ENCODE measurements at regions not wholly inside any gene's neighbourhood (a gene's known extent, or its start where the extent isn't known, plus 50 kb on each side); places are given as distances from the start of the nearest gene placed in this dataset.

- Histone ChIP-seq H3K9me3 (ENCODE audit: insufficient read depth, low read length) (no peaks in the 10 kb centered on the region), H2AFZ (ENCODE audit: low read depth, low read length, severe bottlenecking) (no peak overlapping the region), H3K4me2 (ENCODE audit: low read depth, low read length, poor library complexity, severe bottlenecking) (no peak overlapping the region), H3F3A (ENCODE audit: insufficient read depth) (no peaks in the 10 kb centered on the region), H3K36me3 (ENCODE audit: low read length) (no peaks in the 10 kb centered on the region), H3K27ac (ENCODE audit: low read depth, low read length) (no peak overlapping the region), H3K9me2 (replicated peaks; ENCODE audit: insufficient read depth, low read length) (no peaks in the 10 kb centered on the region), H3K79me2 (ENCODE audit: insufficient read depth, low read length) (no peaks in the 10 kb centered on the region), H4K20me1 (ENCODE audit: low read depth, low read length) (no peaks in the 10 kb centered on the region), H3K27me3 (ENCODE audit: low read length) (no peaks in the 10 kb centered on the region), H3K4me3 (ENCODE audit: insufficient read depth, low read length, poor library complexity, severe bottlenecking) (no peak overlapping the region), H3K9ac (ENCODE audit: low read length) (no peak overlapping the region)
- TF ChIP-seq, protein P1, sequence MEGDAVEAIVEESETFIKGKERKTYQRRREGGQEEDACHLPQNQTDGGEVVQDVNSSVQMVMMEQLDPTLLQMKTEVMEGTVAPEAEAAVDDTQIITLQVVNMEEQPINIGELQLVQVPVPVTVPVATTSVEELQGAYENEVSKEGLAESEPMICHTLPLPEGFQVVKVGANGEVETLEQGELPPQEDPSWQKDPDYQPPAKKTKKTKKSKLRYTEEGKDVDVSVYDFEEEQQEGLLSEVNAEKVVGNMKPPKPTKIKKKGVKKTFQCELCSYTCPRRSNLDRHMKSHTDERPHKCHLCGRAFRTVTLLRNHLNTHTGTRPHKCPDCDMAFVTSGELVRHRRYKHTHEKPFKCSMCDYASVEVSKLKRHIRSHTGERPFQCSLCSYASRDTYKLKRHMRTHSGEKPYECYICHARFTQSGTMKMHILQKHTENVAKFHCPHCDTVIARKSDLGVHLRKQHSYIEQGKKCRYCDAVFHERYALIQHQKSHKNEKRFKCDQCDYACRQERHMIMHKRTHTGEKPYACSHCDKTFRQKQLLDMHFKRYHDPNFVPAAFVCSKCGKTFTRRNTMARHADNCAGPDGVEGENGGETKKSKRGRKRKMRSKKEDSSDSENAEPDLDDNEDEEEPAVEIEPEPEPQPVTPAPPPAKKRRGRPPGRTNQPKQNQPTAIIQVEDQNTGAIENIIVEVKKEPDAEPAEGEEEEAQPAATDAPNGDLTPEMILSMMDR (IDR thresholded peaks at IDR 0.05; ENCODE audit: insufficient read depth, low read length, poor library complexity, severe bottlenecking), result no peak
- no peak for TF ChIP-seq EZH2phosphoT487 (conservative IDR thresholded peaks at IDR 0.05; ENCODE audit: low read length)
Measured at GRCh38 chr4:84434344-84434743, 64.7 kb downstream of the NKX6-1 start.

GRCh38 chr4:84433633-84434222 lies 65.4 kb downstream of the NKX6-1 start:
- Histone ChIP-seq H3F3A (ENCODE audit: insufficient read depth) (no peaks in the 10 kb centered on the region), H4K20me1 (ENCODE audit: low read depth, low read length) (no peaks in the 10 kb centered on the region), H3K9ac (ENCODE audit: low read length) (no peak overlapping the region), H3K9me2 (replicated peaks; ENCODE audit: insufficient read depth, low read length) (no peaks in the 10 kb centered on the region), H3K4me2 (ENCODE audit: low read depth, low read length, poor library complexity, severe bottlenecking) (no peak overlapping the region), H3K9me3 (ENCODE audit: insufficient read depth, low read length) (no peaks in the 10 kb centered on the region), H2AFZ (ENCODE audit: low read depth, low read length, severe bottlenecking) (no peak overlapping the region), H3K36me3 (ENCODE audit: low read length) (no peaks in the 10 kb centered on the region), H3K27me3 (ENCODE audit: low read length) (no peaks in the 10 kb centered on the region), H3K79me2 (ENCODE audit: insufficient read depth, low read length) (no peaks in the 10 kb centered on the region), H3K27ac (ENCODE audit: low read depth, low read length) (no peak overlapping the region), H3K4me3 (ENCODE audit: insufficient read depth, low read length, poor library complexity, severe bottlenecking) (no peak overlapping the region)
- no peak for TF ChIP-seq EZH2phosphoT487 (conservative IDR thresholded peaks at IDR 0.05; ENCODE audit: low read length)
- TF ChIP-seq, protein P1 (IDR thresholded peaks at IDR 0.05; ENCODE audit: insufficient read depth, low read length, poor library complexity, severe bottlenecking), result no peak

GRCh38 chr4:84432713-84433112 lies 66.4 kb downstream of the NKX6-1 start:
- Histone ChIP-seq H2AFZ (ENCODE audit: low read depth, low read length, severe bottlenecking) (no peak overlapping the region), H3K27me3 (ENCODE audit: low read length) (no peaks in the 10 kb centered on the region), H3K27ac (ENCODE audit: low read depth, low read length) (no peak overlapping the region), H3K79me2 (ENCODE audit: insufficient read depth, low read length) (no peaks in the 10 kb centered on the region), H3K4me3 (ENCODE audit: insufficient read depth, low read length, poor library complexity, severe bottlenecking) (no peak overlapping the region), H3F3A (ENCODE audit: insufficient read depth) (no peaks in the 10 kb centered on the region), H3K9me3 (ENCODE audit: insufficient read depth, low read length) (no peaks in the 10 kb centered on the region), H4K20me1 (ENCODE audit: low read depth, low read length) (no peaks in the 10 kb centered on the region), H3K9me2 (replicated peaks; ENCODE audit: insufficient read depth, low read length) (no peaks in the 10 kb centered on the region), H3K9ac (ENCODE audit: low read length) (no peak overlapping the region), H3K4me2 (ENCODE audit: low read depth, low read length, poor library complexity, severe bottlenecking) (no peak overlapping the region), H3K36me3 (ENCODE audit: low read length) (no peaks in the 10 kb centered on the region)
- no peak for TF ChIP-seq EZH2phosphoT487 (conservative IDR thresholded peaks at IDR 0.05; ENCODE audit: low read length)
- TF ChIP-seq, protein P1 (IDR thresholded peaks at IDR 0.05; ENCODE audit: insufficient read depth, low read length, poor library complexity, severe bottlenecking), result no peak

Data from SU-DHL-6 (cell line).